GM13977 (cell line): ENCODE measurements at regions not wholly inside any gene's neighbourhood (a gene's known extent, or its start where the extent isn't known, plus 50 kb on each side); places are given as distances from the start of the nearest gene placed in this dataset.

Experiments
- DNase-seq: peaks from one replicate; pipeline ENCODE4 v3.0.0; 2012; ENCODE audit warnings: low spot score
- CTCF ChIP-seq: IDR thresholded peaks from 2 replicates; pipeline ENCODE4 v1.5.1; 2012; ENCODE audit warnings: mild to moderate bottlenecking, control low read depth; ENCODE audit not compliant: insufficient read depth; ENCODE audit errors: extremely low read depth, missing control alignments
- in situ Hi-C: fragments of 300-500 bp; cut with MboI; formaldehyde crosslinking; loops from one replicate; pipeline ENCODE4 v1.12.0; 2022; ENCODE audit warnings: low sequenced_read_pairs, low pct_unique_long_range_greater_than_20kb, mixed read lengths, inconsistent platforms; ENCODE audit not compliant: unreplicated experiment

- TF ChIP-seq CTCF: no peak
- in situ Hi-C loops: no loop called here
- DNase-seq: no peak
Observed at GRCh38 chr18:32621034-32621433, 150.4 kb upstream of the GAREM1 start.

GRCh38 chr18:32618546-32618945 lies 147.9 kb upstream of the GAREM1 start:
- in situ Hi-C loops: no loop called here
- DNase-seq: no peak
- TF ChIP-seq CTCF: no peak

GRCh38 chr18:32613821-32614220 lies 143.1 kb upstream of the GAREM1 start:
- no peak for TF ChIP-seq CTCF

GRCh38 chr18:32612651-32613050 lies 142.0 kb upstream of the GAREM1 start:
- TF ChIP-seq CTCF: no peak
- in situ Hi-C loops: no loop called here
- DNase-seq: no peak

More at GRCh38 chr18:32613821-32614220, 143.1 kb upstream of the GAREM1 start:
- DNase-seq: no peak
- in situ Hi-C loops: no loop called here

- in situ Hi-C loops: no loop called here
Observed at GRCh38 chr18:32610176-32610575, 139.5 kb upstream of the GAREM1 start.

GRCh38 chr18:32607816-32608215 lies 137.1 kb upstream of the GAREM1 start:
- in situ Hi-C loops: no loop called here
- no peak for DNase-seq
- no peak for TF ChIP-seq CTCF

More at GRCh38 chr18:32610176-32610575, 139.5 kb upstream of the GAREM1 start:
- no peak for TF ChIP-seq CTCF
- no peak for DNase-seq

- no peak for DNase-seq
- TF ChIP-seq CTCF: no peak
- in situ Hi-C loops: no loop called here
Observed at GRCh38 chr18:32598144-32598543, 127.5 kb upstream of the GAREM1 start.
